NCI-H82 treated with DMSO at 0.1 percent for 48 hours (cell line): ENCODE measurements at regions not wholly inside any gene's neighbourhood (a gene's known extent, or its start where the extent isn't known, plus 50 kb on each side); places are given as distances from the start of the nearest gene placed in this dataset.

Source experiments
- DNase-seq: peaks from one replicate; lab custom pipeline; 2025; ENCODE audit not compliant: unreplicated experiment; lab: John Stamatoyannopoulos, UW

DNA sequence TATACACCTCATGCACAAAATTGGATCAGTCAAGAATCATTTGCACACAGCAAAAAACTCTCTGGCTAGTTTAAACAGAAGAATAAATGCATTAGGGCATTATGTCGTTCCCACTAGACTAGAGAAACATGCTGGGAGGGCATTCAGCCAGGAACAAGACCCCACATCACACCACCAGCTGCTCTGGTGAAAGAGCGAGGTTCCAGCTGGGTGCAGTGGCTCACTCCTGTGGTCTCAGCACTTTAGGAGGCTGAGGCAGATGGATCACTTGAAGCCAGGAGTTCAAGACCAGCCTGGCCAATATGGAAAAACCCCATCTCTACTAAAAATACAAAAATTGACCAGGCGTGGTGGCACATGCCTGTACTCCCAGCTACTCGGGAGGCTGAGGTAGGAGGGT lies 52.1 kb upstream of the BACE2 start:
- DNase-seq = no peak
